ENCODE measurements at regions not wholly inside any gene's neighbourhood (a gene's known extent, or its start where the extent isn't known, plus 50 kb on each side); places are given as distances from the start of the nearest gene placed in this dataset.
"Not testable (repeated sequence)": the region's sequence is repeated elsewhere in the genome, so short reads cannot be mapped to it uniquely, and the experiment has no call there.

- DNase-seq (ENCODE audit: low spot score) = no peak
Observed at GRCh38 chr5:154544646-154545045, 66.6 kb upstream of the HAND1 start.

GRCh38 chr5:154543380-154543779 lies 65.4 kb upstream of the HAND1 start:
- no peak for DNase-seq (ENCODE audit: low spot score)

GRCh38 chr5:154542581-154542980 lies 64.6 kb upstream of the HAND1 start:
- no peak for DNase-seq (ENCODE audit: low spot score)

DNA sequence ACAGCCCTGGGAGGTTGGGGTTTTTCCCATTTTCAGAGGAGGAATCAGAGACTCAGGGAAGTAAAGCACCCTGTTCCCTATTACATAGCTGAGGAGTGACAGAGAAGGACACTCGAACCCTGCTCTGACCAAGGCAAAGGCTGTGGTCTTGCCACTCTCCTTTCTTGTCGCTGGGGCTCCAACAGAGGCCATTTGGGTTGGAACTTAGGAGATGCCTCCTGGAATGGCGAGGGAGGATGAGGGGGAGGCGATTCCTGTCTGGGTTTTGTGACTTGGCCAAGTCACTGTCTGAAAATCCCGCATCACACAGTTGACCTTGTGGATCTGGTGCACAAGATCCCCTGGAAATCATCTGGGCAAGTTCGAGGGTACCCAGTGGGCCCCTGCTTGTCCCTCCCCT lies 64.0 kb upstream of the HAND1 start:
- DNase-seq (ENCODE audit: low spot score) = no peak

DNA sequence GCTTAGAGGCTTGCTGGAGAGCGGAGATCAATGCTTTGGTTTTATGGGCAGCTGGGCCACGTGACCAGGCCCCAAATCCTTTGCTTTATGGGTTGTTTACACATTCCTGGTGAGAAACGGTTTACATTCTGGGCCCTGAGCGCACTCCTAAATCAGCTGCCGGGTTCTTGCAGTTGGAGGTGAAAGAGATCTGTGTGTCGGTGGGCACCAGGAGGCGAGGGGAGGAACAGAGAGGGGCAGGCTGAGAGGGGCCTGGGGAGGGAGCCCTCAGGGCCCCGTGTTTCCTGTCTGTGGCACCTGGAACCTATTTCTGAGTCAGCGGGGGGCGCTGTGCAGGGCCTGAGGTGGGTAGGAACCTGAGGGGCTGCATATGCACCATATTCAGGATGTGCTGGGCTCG lies 63.5 kb upstream of the HAND1 start:
- DNase-seq (ENCODE audit: low spot score) = no peak

DNA sequence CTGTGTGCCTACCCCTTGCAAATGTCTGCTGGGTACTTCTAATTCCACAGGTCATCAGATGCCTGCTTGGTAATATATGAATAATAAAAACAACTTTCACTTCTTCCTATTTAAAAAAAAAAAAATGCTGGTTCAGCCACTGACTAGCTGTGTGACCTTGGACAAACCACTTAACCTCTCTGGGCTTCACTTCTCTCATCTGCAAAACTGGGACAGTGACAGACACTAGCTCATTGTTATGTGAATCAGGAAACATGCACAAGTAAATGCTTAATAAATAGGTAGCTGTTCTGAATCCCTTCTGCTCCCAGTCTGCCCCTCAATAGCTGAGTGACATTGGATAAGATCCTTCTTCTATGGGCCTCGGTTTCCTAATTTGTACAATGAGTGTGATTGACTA lies 62.6 kb upstream of the HAND1 start:
- DNase-seq (ENCODE audit: low spot score) = no peak

GRCh38 chr5:154538492-154538891 lies 60.5 kb upstream of the HAND1 start:
- no peak for DNase-seq (ENCODE audit: low spot score)

DNA sequence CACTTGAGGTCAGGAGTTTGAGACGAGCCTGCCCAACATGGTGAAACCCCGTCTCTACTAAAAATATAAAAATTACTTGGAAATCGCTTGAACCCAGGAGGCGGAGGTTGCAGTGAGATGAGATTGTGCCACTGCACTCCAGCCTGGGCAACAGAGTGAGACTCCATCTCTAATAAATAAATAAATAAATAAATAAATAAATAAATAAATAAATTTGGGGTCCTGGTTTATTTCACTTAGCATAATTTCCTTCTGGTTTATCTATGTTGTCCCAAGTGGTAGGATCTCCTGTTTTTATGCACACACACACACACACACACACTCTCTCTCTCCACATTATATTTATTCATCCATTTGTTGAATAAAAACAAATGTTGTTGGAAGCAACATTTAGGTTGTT lies 58.4 kb upstream of the HAND1 start:
- not testable (repeated sequence) for DNase-seq (ENCODE audit: low spot score)

GRCh38 chr5:154535535-154535934 lies 57.5 kb upstream of the HAND1 start:
- no peak for DNase-seq (ENCODE audit: low spot score)

DNA sequence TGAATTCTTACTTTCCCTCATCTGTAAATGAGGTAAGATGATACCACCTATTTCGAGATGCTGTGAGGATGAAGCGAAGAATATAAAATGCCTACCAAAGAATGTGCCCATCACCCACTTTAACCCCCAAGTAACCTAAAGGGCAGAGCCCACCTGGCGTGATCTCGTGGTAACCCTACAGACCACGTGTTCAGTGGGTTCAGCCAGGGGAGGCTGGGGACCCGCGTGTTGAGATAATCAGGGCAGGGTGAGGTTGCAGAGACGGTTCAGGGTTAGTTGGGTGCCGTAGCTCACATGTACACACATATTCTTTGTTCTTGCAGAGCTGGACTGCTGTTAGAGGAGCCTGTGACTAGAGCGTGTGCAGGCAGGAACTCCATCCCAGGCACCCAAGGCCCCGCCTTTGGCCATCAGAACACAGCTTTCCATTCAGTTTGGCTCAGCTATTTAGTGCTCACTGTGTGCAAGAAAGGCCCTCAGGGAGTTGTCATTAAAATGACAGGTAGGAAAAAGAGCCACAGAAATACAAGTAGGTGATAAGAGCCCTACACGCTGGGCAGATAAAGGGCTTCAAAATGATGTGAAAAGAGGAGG lies 56.5 kb upstream of the HAND1 start:
- DNase-seq (ENCODE audit: low spot score) = no peak

- no peak for DNase-seq (ENCODE audit: low spot score)
Observed at GRCh38 chr5:154529282-154529681, 51.3 kb upstream of the HAND1 start.

- no peak for DNase-seq (ENCODE audit: low spot score)
Observed at GRCh38 chr5:154528005-154528594, 50.1 kb upstream of the HAND1 start.

Data from germinal center (tissue), 1 donor.